ENCODE measurements at regions not wholly inside any gene's neighbourhood (a gene's known extent, or its start where the extent isn't known, plus 50 kb on each side); places are given as distances from the start of the nearest gene placed in this dataset.
A peak's percentile ranks its signal among the peaks of the same experiment; 100 is the strongest.

GRCh38 chr14:103194256-103195045, 71.2 kb downstream of the TNFAIP2 start:
- Histone ChIP-seq H4K20me1 (replicated peaks in 1 of 2; ENCODE audit: control insufficient read depth in 1 of 2, insufficient read depth in 2 of 2, low read length in 2 of 2) (no peaks in the 10 kb centered on the region), H3K9me3 (ENCODE audit: insufficient read depth in 2 of 2, low read depth in 1 of 2, low read length in 1 of 2) (no peaks in the 10 kb centered on the region; a peak in 1 of 4 replicates), H2BK12ac (ENCODE audit: low read depth, low read length) (no peak overlapping the region), H3K4me1 (replicated peaks in 1 of 4; ENCODE audit: control insufficient read depth in 3 of 4, insufficient read depth in 4 of 4, low read length in 3 of 4) (peaks cover 0 to 3% (median 0%) of the 10 kb centered on the region in 4 experiments; a peak in 2 of 7 replicates), H3K4me3 (ENCODE audit: extremely low read depth in 1 of 4, insufficient read depth in 2 of 4, low read depth in 3 of 4, low read length in 4 of 4) (no peak overlapping the region), H2AFZ (ENCODE audit: low read length) (no peak overlapping the region), H3K14ac (ENCODE audit: insufficient read length) (no peak overlapping the region), H3K56ac (replicated peaks; ENCODE audit: insufficient read length, low read depth, low read length) (no peak overlapping the region), H3K23me2 (ENCODE audit: low read depth, low read length) (peaks cover 2% of the 10 kb centered on the region; the same call in 1 of the 2 replicates), H3K23ac (ENCODE audit: insufficient read length) (no peak overlapping the region), H4K91ac (replicated peaks; ENCODE audit: insufficient read length, low read length) (no peak overlapping the region), H3K79me1 (ENCODE audit: low read depth, low read length) (no peaks in the 10 kb centered on the region), H4K8ac (ENCODE audit: extremely low read depth, insufficient read depth, low read length) (no peak overlapping the region), H4K5ac (ENCODE audit: insufficient read length, low read depth, low read length) (no peak overlapping the region), H2BK15ac (ENCODE audit: low read length) (no peak overlapping the region), H3K4ac (replicated peaks; ENCODE audit: insufficient read length, low read depth, low read length) (no peak overlapping the region), H2BK120ac (replicated peaks; ENCODE audit: low read depth, low read length) (no peak overlapping the region), H3K9ac (replicated peaks in 1 of 4; ENCODE audit: extremely low read depth in 1 of 4, low read depth in 3 of 4, low read length in 3 of 4) (no peak overlapping the region), H3K27me3 (replicated peaks in 1 of 4; ENCODE audit: control insufficient read depth in 3 of 4, extremely low read depth in 1 of 4, insufficient read depth in 3 of 4, low read length in 3 of 4) (peaks cover 1 to 9% (median 7%) of the 10 kb centered on the region in 4 experiments; a peak in 5 of 7 replicates), H2BK20ac (ENCODE audit: low read length) (0 out of 2 replicates have a peak overlapping the region, but pooled peaks have one; percentile 18), H3K18ac (ENCODE audit: extremely low read depth, low read length) (no peak overlapping the region), H2AK5ac (ENCODE audit: low read depth, low read length) (no peak overlapping the region), H3K4me2 (ENCODE audit: insufficient read depth in 1 of 2, low read depth in 2 of 2, low read length in 2 of 2) (no peak overlapping the region), H3K27ac (ENCODE audit: low read depth, low read length) (no peak overlapping the region), H3K79me2 (ENCODE audit: control insufficient read depth in 1 of 2, insufficient read depth in 2 of 2, low read length in 2 of 2) (no peaks in the 10 kb centered on the region), H2BK5ac (ENCODE audit: low read depth, low read length) (no peak overlapping the region), H3K36me3 (ENCODE audit: control insufficient read depth in 2 of 4, insufficient read depth in 4 of 4, low read length in 3 of 4) (no peaks in the 10 kb centered on the region)
- ChIA-PET POLR2A (ENCODE audit: partially characterized antibody) (no interaction called here), CTCF (ENCODE audit: partially characterized antibody) (interaction anchor here (1.0 kb wide), 1 partner anchor 10 kb away, joined by 3 read pairs; no protein-coding TSS in a partner anchor)
- DNase-seq (ENCODE audit: low read depth in 1 of 2, low spot score in 2 of 2), result no peak
- TF ChIP-seq SP2 (IDR thresholded peaks at IDR 0.05; ENCODE audit: low read length) (no peak), ZNF274 (IDR thresholded peaks at IDR 0.05; ENCODE audit: borderline replicate concordance, extremely low read depth, low read length) (no peak)
- no peak for FAIRE-seq
- 91% methylated on average over 16 of the region's 16 CpGs; no CpG with 5 or more reads in 1 of the 2 experiments for WGBS, 2 experiments (ENCODE audit: extremely low coverage in 1 of 2, insufficient coverage in 1 of 2, insufficient read length in 1 of 2, insufficient replicate concordance in 2 of 2, low coverage in 1 of 2, low lambda C conversion rate in 2 of 2, missing lambda C conversion rate in 1 of 2)
